ENCODE measurements at regions not wholly inside any gene's neighbourhood (a gene's known extent, or its start where the extent isn't known, plus 50 kb on each side); places are given as distances from the start of the nearest gene placed in this dataset.
"Not testable (repeated sequence)": the region's sequence is repeated elsewhere in the genome, so short reads cannot be mapped to it uniquely, and the experiment has no call there.

DNA sequence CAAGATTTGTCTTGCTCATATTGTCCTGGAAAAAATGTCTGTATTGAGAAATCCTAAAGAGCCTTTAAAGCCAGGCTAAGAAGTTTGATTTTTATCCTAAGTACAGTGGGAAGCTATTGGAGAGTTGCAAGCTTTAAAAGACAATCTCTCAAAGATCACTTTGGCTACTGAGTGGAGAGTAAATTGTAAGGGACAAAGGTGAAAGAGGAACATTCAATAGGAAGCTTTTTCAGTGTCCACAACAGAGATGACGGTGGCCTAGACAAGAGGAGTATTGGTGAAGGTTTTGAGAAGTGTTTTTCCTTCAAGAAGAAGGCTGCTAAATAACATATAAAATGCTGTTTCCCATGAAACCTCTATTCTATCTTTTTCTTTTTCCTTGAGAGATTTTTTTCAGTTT, 249.5 kb upstream of the IL12A start:
- DNase-seq = no peak

DNA sequence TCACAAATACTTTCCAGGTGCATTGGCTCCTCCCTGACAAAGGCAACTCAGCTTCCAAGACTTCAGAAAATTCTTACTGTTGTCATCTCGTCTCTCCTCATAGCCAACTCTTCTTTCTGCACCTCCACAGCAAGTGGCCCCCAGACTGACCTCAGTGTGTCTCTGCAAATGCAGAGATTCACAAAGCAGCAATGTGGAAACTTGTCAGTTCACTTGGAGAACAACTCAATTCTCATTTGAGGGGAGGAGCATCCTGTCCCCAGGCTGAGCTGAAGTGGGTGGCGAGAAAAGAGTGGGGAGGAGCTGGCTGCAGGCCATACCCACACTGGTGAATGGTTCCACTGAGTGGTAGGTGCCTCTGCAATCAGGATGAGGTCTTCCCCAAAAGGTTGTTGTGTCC, 248.7 kb upstream of the IL12A start:
- DNase-seq = no peak

DNA sequence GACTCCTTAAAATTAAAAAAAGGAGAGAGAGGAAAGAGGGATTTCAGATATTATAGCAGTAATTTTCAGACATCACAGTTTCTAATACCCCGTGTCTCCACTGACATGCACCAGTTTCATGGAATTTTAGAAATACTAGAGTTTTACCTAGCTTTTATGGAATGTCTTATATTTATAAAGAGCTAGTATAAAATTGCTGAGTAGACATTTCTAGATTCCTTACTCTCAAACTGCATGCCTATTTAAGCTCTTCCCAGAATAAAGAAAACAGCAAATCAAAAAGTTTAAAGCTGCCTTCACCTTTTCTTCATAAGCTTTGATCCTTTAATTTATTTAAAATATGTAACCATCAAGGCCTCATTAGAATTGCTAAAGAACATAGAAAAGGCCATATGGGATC, 247.4 kb upstream of the IL12A start:
- no peak for DNase-seq

DNA sequence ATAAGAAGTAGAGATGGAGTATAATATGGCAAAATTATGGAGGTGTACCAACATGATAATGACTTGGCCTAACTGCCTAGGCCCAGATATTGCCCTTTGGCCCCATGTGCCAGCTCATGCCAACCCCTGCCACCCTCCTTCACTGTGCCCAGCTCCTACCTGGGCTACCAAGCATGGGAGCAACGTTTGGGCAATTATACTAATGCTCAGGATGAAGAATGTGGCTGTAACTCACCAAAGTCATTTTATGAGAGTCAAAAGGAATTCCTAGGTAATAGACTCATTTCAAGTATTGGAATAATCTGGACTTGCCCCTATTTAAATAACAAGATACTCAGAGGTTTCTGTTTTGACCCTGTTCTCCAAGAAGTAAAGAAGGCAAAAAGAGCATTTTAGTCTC, 240.2 kb upstream of the IL12A start:
- DNase-seq = no peak

DNA sequence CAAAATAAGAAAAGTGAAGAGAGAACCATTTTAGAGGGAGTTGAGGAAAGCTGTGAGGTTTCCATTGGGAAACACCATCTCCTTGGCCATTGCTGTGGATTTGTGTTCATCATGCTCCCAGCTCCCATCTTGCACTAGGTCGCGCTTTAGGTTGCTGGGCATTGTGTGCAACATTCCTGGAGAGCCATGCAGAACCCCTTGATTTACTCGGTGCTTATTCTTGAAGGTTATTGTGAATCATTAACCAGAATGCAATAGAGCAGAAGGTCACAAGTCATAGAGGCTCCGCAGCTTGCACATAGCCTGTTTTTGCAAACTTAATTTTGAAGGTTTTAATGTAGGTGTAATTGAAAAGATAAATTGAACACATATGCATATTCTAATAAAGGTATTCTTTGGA, 239.2 kb upstream of the IL12A start:
- no peak for DNase-seq

DNA sequence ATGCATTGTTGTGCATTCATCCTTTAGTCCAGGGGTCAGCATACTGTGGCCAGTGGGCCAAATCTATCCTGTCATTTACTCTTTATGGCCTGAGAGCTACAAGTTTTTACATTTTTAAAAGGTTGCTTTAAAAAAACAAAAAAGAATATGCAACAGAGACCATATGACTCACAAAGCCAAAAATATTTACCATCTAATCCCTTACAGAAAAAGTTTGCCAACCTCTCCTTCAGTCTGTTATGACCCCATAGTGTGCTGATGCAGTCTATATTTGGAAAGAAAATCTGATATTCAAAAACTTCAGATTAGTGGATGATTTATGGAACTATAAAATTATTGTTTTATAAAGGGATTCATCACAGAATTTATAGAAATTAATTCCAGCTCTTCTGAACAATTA, 237.5 kb upstream of the IL12A start:
- DNase-seq = peak; percentile 73

DNA sequence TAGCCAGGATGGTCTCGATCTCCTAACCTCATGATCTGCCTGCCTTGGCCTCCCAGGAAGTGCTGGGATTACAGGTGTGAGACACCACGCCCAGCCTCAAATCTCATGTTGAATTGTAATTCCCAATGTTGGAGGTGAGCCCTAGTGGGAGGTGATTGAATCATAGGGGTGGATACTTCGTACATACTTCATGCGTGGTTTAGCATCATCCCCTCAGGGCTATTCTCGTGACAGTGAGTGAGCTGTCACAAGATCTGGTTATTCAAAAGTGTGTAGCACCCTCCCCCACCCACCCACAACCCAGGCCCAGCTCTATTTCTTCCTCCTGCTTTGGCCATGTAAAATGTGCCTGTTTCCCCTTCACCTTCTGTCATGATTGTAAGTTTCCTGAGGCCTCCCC, 236.9 kb upstream of the IL12A start:
- DNase-seq = peak; percentile 53

DNA sequence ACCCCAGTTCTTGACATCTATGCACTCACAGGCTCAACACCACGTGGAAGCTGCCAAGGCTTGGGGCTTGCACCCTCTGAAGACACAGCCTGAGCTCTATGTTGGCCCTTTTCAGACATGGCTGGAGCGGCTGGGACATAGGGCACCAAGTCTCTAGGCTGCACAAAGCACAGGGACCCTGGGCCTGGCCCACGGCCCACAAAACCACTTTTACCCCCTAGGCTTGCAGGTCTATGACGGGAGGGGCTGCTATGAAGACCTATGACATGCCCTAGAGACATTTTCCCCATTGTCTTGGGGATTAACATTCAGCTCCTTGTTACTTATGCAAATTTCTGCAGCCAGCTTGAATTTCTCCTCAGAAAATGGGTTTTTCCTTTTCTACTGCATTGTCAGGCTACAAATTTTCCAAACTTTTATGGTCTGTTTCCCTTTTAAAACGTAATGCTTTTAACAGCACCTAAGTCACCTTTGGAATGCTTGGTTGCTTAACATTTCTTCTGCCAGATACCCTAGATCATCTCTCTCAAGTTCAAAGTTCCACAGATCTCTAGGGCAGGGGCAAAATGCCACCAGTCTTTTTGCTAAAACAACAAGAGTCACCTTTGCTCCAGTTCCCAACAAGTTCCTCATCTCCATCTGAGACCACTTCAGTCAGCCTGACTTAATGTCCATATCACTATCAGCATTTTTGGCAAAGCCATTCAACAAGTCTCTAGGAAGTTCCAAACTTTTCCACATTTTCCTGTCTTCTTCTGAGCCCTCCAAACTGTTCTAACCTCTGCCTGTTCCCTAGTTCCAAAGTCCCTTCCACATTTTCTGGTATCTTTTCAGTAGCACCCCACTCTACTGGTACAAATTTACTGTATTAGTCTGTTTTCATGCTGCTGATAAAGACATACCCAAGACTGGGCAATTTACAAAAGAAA, 232.1 kb upstream of the IL12A start:
- DNase-seq = not testable (repeated sequence)

DNA sequence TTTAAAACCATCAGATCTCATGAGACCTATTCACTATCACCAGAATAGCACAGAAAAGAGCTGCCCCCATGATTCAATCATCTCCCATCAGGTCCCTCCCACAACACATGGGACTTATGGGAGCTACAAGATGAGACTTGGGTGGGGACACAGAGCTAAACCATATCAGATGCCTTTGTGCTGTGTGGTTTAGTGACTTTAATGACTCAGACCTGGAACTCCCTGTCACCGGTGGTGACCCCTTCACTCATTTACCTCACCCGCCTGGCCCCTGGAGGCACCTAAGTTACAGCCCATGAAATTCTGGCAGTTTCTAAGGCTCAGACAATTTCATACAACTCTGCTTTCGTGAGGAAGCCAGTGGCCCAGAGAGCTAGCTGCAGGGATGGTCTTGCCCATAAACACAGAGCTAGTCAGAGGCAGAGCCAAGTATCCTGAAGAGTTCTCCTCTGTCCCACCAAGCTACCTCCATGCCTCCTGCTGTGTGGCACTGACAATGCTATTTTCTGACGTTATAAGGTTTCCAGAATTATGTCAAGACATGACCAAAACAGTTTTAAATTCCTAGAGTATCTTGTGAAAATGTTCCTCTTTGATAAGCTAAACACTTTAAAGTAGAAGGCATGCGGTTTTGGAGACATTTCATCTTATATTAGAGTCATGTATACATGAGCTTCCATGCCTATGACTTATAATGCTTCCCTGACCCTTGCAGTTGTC, 231.1 kb upstream of the IL12A start:
- DNase-seq = peak; percentile 54

DNA sequence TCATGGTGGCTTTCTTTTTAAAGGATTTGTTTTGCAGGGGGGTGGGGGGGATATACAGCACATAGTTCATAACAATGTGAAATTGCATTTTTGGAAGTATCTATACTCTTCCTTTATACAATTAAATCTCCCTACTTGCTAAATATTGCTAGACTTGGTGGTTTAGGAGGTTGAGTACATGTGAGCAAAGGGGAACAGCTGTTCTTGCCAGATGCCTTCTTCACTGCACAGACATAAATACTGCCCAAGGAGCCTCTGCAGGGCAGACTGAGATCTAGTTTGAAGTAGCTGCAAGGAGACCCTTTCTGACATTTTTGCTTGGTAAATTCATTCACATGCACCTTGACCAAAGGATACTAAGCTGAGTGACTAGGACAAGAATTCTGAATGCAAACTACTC, 228.6 kb upstream of the IL12A start:
- no peak for DNase-seq

DNA sequence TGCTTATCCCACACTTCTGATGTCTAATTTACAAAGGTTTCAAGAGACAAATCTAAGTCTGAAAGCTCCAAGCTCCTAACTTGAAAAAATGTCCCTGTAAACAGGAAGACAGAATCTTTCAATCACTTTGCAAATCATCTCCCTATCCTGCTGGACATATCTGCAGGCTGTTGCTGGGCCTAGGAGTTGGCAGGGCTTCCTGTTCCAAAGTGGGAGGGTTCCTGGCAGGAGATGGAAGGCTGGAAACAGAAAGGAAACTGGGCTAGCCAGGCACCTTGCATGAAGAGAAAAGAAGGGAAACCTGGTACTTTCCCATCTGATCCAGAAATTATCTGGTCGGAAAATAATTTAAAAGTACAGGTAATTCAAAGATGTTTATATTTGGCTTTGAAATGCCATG, 227.3 kb upstream of the IL12A start:
- no peak for DNase-seq

DNA sequence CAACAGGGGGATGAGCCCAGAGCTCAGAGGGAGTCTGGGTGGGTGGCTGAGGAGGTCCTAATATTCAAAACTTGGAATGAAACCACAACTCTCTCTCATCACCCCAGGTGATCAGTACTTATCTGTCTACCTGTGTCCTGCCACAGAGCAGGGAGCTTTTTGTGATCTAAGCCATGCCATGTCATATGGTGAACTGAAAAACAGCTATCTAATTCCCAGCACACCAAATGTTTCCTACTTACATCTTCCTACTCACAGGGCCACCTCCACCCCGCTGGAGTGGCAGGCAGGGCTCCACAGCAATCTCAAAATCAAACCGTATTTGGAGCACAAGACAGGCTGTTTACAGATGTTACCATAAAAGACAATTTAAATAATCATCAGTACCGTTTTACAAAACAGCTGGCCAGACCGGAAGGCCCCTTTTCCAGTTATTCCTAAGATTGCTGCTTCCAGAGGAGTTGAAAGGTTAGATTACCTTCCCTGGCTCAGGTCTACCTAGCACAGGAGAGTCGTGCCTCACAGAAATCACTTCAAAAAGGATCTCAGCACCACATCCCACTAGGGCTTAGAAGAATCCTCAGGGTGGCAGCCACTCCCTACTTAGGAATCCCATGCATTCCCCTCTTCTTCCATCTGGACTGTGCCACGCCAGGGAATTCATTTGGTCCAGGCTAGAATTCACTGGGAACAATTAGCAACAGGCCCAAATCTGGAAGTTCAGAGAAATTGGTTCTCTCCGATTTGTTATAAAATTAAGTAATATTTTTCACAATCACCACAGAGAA, 226.6 kb upstream of the IL12A start:
- DNase-seq = peak; percentile 67

DNA sequence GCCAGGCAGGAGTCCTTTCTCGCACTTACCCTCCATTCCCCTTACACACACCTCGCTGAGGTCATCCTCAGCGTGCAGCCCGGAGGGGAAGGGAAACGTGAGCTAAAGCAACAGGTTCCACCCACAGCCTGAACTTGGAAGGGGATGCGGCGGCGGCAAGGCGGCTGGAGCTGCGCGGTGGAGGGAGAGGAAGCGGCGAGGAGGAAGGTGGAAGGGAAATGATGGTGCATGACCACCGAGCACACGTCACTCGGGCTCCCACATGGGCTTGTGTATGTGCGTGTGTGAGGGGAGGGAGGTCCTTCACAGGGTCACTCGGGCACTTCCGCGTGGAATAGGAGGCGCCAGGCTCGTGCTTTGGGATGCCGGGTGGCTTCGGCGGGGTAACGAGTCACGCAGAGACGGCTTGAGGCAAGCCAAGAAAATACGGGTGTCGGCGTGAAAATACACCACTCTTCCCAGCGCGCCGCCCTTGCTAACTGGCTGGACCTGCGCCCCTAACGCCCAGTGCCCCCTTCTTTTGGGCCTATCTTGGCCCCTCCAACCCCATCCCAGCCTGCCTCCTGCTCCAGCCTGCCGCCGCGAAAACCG, 225.5 kb upstream of the IL12A start:
- peak; percentile 85 for DNase-seq

DNA sequence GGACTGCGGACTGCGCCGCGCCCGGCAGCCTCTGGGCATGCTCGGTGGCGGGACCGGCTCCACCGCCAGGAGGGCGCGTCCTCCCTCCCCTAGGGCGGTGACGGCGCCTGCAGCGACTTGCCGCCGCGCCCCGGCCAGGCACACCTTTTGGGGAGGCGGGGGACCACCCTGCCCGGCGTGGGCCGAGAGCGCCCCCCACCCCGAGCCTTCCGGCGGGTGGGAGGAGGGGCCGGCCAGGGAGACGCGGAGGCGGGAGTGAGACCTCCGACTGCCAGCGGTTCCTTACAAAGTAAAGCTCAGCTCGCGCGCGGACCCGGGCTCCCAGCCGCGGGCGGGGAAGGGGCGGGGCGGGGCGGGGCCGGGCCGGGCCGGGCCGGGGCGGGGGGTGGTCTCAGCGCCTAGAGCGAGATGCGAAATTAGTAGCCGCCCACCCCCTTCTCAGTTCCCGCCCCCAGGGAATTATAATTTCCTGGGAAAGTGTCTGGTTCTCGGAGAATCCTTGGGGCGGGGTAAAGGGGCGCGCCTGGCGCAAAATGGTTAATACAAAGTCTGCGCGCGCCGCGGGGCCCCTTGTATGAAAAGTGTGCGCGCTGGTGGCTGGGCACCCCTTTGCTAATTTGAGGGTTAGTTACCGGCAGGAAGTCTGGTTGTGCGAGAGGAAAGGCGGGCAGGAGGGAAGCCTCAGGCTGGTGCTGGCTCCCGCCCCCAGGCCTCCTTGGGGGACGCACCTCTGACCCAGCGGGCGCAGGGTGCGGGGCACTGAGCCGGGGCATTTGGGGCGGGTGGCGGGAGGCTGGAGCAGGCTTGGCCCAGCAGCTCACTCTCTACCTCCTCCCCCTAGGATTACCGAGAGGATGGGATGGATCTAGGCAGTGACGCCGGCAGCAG, 224.8 kb upstream of the IL12A start:
- peak; percentile 96 for DNase-seq

DNA sequence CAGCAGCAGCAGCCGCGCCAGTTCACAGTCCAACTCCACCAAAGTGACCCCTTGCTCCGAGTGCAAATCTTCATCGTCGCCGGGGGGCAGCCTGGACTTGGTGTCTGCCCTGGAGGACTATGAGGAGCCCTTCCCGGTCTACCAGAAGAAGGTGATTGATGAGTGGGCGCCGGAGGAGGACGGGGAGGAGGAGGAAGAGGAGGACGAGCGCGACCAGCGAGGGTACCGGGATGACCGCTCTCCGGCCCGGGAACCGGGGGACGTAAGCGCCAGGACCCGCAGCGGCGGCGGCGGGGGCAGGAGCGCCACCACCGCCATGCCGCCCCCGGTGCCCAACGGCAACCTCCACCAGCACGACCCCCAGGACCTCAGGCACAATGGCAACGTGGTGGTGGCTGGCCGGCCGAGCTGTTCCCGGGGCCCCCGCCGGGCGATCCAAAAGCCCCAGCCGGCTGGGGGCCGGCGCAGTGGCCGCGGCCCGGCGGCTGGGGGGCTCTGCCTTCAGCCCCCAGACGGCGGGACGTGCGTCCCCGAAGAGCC, 224.1 kb upstream of the IL12A start:
- no peak for DNase-seq

DNA sequence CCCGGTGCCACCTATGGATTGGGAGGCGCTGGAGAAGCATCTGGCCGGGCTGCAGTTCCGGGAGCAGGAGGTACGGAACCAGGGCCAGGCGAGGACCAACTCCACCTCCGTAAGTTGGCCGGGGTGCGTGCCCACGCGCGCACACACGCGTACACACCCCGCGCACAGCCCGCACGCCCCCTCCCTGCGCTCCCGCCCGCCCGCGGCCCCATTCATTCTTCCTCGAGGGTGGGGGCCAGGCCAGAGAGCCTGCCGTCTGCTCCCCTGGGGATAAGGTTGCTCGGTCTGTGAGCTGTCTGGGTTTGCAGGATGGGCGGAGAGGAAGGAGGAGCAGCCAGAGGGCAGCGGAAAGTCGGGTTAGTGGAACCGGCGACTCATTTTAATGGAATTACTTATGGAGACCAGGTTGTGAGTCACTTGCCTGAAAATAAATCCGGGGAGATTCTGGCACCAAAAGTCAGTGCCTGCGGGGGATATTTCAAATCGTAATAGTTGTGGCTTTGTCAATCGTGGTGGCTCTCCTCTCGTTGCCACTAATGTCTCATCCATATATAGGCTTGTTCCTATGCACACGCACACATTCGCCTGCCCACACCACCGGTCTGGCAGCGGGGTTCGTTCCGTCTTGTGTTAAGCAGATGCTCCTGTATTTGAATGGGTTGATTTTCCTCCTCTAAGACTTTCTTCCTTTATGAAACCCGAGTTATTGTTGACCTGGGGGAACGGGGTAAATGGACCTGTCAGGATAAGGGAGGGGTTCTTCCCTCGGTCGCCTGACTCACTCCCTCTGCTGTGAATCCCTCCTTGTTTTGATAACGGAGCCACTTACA, 223.4 kb upstream of the IL12A start:
- DNase-seq = peak; percentile 100

DNA sequence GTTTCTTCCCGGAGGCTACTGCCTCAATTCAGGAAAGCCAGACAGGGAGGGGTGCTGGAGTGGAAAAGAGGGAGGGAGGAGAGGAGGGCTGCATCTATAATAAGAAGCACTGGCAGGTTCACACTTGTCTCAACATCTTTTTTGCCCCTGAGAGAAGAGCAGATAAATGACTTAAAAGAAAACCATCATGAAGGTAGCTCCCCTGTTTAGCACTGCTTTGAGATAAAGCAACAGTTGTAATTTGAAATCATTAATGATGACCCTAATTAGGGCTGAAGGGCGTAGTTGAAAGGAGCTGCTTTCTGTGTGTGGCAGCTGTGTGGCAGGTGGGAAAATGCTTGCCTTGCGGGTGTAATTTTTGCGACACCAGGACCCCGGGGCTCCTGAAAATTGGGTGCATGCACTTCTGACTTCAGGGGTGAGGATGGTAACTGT, 222.8 kb upstream of the IL12A start:
- DNase-seq = no peak

DNA sequence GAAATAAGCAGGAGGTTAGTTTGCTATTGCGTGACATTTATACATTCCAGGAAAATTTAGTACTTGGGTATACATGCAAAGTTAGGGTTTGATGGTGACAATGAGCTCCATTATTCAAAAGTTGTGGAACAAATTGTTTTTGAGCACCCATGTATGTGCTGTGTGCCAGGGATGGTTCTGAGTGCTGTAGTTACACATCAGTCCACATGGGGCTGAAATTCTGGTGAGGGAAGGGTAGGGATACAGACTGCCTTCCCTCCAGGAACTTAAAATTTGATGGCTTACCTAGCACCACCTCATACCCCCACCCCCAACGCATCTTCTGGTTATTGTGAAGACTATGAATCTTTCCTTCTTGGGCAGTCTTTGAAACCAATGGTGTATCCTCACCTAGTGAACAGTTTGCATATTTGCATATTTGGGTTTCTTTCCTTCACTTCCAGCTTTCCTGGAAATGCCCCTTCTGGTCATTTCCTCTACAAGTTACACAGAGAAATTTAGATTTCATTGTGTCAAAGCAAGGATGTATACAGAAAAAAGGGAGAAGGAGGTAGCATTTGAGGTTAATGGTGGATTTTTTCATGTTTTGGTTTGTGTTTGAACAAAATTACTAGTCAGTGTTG, 222.0 kb upstream of the IL12A start:
- DNase-seq = peak; percentile 63

DNA sequence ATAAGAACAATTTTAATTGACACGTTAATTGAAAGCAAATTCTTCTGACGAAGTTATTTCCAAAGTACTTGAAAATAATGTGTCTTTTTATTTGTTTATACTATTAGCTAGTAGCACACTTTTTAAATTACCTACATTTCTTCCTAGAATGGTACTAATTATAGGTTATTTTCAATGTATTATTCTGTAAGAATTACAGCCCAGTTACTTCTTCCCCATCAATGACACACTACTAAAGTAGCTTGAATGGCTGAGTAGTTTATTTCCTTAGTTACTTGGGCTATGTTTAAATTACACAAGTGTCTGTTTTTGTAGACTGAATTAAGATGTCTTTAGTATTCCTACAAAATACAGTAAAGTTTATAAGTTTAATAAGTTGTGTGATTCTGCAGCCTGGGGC, 217.6 kb upstream of the IL12A start:
- no peak for DNase-seq
